Inferior parietal cortex (tissue), 1 donor: ENCODE measurements at regions not wholly inside any gene's neighbourhood (a gene's known extent, or its start where the extent isn't known, plus 50 kb on each side); places are given as distances from the start of the nearest gene placed in this dataset.
"Not testable (repeated sequence)": the region's sequence is repeated elsewhere in the genome, so short reads cannot be mapped to it uniquely, and the experiment has no call there.

ENCODE experiments used
- DNase-seq: peaks from one replicate; pipeline ENCODE4 v3.0.0-alpha.2; 2016; ENCODE audit errors: extremely low spot score

DNA sequence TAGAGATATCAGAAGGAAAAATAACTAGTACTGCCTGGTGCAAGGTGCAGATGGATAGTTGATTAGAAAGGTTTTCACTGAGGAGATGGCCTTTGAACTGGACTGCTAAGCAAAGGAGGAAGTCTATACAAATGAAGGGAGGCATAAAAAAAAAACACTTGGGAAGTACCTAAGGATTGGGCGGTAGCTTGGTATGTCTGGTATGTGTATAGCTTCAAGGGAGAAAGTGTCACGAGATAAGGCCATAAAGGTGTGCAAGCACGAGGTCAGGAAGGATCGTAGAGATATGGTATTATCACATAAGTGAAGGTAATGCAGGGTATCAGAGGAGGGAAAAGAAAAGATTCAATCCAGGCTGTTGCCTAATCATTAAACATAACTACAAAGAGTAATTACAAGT is 517.2 kb upstream of the TSPY4 start:
- no peak for DNase-seq

DNA sequence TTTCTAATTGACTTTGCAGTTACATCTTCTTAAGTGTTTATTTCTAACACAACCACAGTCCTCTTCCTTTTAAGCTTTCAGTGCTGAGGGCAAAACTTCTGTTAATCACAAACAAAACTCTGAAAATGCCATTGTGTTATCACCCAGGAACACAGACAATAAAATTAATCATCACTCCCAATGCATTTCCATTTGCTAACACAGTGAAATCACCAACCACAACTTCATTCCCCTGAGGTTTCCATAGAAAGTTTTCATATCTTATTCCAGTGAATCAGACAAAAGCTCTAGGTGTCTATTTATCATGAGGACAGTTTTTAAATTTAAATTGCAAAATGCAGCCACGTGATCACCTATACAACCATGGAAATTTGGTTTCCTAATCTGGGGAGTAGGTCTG is 516.2 kb upstream of the TSPY4 start:
- no peak for DNase-seq

DNA sequence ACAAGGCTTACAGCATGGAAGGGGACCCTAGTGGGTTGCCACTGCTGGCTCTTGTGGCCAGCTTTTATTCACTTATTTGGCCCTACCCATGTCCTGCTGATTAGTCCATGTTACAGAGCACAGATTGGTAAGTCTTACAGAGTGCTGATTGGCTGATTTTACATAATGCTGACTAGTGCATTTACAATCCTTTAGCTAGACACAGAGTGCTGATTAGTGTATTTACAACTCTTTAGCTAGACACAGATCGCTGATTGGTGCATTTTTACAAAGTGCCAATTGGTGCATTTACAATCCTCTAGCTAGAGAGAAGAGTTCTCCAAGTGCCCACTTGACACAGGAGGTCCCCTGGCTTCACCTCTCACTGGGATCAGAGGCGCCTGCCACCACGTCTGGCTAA is 485.0 kb upstream of the TSPY4 start:
- no peak for DNase-seq

DNA sequence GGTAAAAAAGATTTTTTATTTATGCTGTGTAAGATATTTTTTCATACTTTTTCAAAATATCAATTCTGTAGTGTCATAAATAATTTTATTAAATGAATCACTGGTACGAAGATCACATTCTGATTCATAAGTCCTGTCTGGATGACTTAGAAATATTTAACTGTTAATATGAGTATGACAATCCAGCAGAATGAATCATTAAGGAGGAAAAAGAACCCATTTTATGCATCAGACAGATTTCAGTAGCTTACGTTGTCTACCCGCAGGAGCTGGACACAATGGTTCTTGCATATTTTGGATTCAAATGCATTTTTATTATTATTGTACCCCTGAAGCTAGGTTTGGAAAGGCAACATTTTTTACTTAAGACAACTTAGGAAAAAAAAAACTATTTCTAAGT is 448.9 kb upstream of the TSPY4 start:
- DNase-seq, result no peak

DNA sequence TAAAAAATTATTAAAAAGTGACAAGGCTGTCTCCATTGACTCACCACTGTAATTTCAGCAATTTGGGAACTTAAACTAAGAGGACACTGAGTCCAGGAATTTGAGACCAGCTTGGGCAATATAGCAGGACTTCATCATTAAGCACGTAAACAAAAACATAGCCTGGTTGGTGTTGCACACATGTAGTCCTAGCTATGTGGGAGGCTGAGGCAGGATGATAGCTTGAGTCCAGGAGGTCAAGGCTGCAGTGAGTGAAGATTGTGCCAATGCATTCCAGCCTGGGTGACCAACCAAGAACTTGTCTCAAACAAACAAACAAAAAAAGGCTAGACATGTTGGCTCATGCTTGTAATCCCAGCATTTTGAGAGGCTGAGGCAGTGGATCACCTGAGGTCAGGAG is 439.4 kb upstream of the TSPY4 start:
- no peak for DNase-seq

DNA sequence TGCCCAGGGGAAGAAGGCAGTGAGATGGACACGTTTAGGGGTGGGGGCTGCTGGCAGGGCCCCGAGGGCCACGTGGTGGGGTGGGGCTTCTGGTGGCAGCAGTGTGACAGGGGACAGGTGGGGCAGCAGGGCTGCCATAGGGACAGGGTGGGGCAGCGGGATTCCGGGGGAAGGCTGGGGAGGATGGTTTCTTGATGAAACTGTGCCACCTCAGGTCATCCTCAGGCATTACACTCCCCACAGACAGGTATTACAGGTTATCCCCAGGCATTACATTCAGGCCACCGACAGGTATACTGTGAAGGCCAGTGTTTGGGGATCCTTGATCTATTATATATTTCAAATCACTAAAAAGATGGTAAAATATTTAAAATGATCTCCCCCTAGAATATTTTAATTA is 432.1 kb upstream of the TSPY4 start:
- DNase-seq, result no peak

DNA sequence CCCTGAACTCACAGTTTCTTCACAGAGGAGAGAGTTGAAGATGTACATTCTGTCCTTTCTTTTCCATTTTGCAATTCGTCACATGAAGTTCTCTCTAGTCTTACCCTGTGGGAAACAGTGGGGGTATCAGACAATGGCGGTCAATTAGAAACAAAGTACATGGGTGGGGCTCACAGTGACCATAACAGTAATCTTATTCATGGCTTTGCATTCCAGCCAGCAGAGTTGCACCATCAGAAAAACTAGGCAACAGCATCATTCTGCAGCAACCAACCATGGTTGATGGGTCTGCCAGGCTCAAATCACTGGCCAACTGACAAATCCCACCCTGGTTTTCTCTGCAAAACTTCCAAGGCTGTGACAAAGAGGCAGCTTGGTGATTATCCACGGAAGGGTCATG is 414.7 kb upstream of the TSPY4 start:
- DNase-seq, result not testable (repeated sequence)
